OCI-LY3 (cell line): ENCODE measurements at regions not wholly inside any gene's neighbourhood (a gene's known extent, or its start where the extent isn't known, plus 50 kb on each side); places are given as distances from the start of the nearest gene placed in this dataset.
A peak's percentile ranks its signal among the peaks of the same experiment; 100 is the strongest.

Experiments
- H2AFZ ChIP-seq: fragments of 200-600, 300-600 bp; shearing (Covaris generic); 2 replicates; pipeline ENCODE4 v1.6.0; 2014; ENCODE audit warnings: antibody characterized with exemption, low read depth, low read length
- H3K27ac ChIP-seq: fragments of 200-600, 300-600 bp; sonication (generic); 2 replicates; pipeline ENCODE4 v1.5.1; 2014; ENCODE audit warnings: mild to moderate bottlenecking, low read length, moderate library complexity, mixed read lengths
- H3K27me3 ChIP-seq: fragments of 200-600, 300-600 bp; sonication (generic); 2 replicates; pipeline ENCODE4 v1.6.1; 2014; ENCODE audit warnings: low read depth, low read length, mixed read lengths
- H3K36me3 ChIP-seq: fragments of 200-600, 300-600 bp; sonication (generic); replicated peaks from 2 replicates; pipeline ENCODE3; 2014; ENCODE audit warnings: low read depth, low read length, mixed read lengths
- H3K4me1 ChIP-seq: fragments of 300-600, 200-600 bp; sonication (generic); 2 replicates; pipeline ENCODE4 v1.6.1; 2014; ENCODE audit warnings: low read length, mixed read lengths
- H3K4me2 ChIP-seq: fragments of 200-600, 300-600 bp; sonication (generic); 2 replicates; pipeline ENCODE4 v1.6.1; 2014; ENCODE audit warnings: low read length, mixed read lengths
- H3K4me3 ChIP-seq: fragments of 300-600, 200-600 bp; sonication (generic); 2 replicates; pipeline ENCODE4 v1.5.1; 2014; ENCODE audit warnings: antibody characterized with exemption, mild to moderate bottlenecking, low read length, moderate library complexity
- H3K79me2 ChIP-seq: fragments of 300-600, 200-600 bp; shearing (Covaris generic); 2 replicates; pipeline ENCODE4 v1.6.1; 2014; ENCODE audit warnings: mild to moderate bottlenecking, low read length, mixed read lengths
- H3K9ac ChIP-seq: fragments of 300-600, 200-600 bp; shearing (Covaris generic); 2 replicates; pipeline ENCODE4 v1.6.0; 2014; ENCODE audit warnings: mild to moderate bottlenecking, low read length, moderate library complexity
- H3K9me3 ChIP-seq: fragments of 200-600, 300-600 bp; shearing (Covaris generic); 2 replicates; pipeline ENCODE4 v1.6.1; 2014; ENCODE audit warnings: low read length, mixed read lengths; ENCODE audit not compliant: insufficient read depth
- H4K20me1 ChIP-seq: fragments of 200-600, 300-600 bp; sonication (generic); 2 replicates; pipeline ENCODE4 v1.6.1; 2016; ENCODE audit warnings: low read length, mixed read lengths; ENCODE audit not compliant: insufficient read depth
- EZH2phosphoT487 ChIP-seq: fragments of 200-600 bp; shearing (Covaris generic); IDR thresholded peaks from 2 replicates; pipeline ENCODE4 v1.6.1; 2018; ENCODE audit warnings: antibody characterized with exemption, mixed run types, low read depth
- TF ChIP-seq, protein P1 (sequence below): fragments of 200-600, 300-600 bp; sonication (generic); IDR thresholded peaks from 2 replicates; pipeline ENCODE4 v1.5.1; 2014; ENCODE audit warnings: antibody characterized with exemption, low read length, low read depth

DNA sequence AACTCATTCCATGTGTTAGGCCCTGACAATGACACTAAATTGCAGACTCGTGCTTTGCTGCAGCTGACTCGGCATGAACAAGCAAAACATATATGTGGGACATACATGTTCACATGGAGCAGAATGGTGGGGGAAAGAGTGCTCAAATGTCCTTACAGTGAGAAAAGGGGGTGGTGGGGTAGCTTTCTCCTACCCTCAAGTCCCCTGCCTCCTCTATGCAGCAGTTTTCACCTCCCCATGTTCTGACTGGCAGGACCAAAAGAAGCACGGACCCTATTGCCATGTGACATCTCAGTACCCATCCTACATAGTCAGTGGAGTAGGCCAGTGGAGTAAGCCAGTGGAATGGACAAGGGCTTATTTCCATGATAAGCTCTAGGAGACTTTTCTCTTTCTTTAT lies 259.3 kb downstream of the TTC32 start:
- Histone ChIP-seq H3K4me2 (peak overlapping the region; percentile 66; the same call in 1 of the 2 replicates), H3K4me1 (peaks cover 64% of the 10 kb centered on the region), H3K9me3 (no peaks in the 10 kb centered on the region), H3K79me2 (no peaks in the 10 kb centered on the region), H3K36me3 (no peaks in the 10 kb centered on the region), H3K4me3 (no peak overlapping the region), H2AFZ (no peak overlapping the region), H3K27ac (peak overlapping the region; percentile 91), H3K9ac (no peak overlapping the region), H4K20me1 (no peaks in the 10 kb centered on the region), H3K27me3 (no peaks in the 10 kb centered on the region)
- no peak for TF ChIP-seq EZH2phosphoT487
- TF ChIP-seq, protein P1, sequence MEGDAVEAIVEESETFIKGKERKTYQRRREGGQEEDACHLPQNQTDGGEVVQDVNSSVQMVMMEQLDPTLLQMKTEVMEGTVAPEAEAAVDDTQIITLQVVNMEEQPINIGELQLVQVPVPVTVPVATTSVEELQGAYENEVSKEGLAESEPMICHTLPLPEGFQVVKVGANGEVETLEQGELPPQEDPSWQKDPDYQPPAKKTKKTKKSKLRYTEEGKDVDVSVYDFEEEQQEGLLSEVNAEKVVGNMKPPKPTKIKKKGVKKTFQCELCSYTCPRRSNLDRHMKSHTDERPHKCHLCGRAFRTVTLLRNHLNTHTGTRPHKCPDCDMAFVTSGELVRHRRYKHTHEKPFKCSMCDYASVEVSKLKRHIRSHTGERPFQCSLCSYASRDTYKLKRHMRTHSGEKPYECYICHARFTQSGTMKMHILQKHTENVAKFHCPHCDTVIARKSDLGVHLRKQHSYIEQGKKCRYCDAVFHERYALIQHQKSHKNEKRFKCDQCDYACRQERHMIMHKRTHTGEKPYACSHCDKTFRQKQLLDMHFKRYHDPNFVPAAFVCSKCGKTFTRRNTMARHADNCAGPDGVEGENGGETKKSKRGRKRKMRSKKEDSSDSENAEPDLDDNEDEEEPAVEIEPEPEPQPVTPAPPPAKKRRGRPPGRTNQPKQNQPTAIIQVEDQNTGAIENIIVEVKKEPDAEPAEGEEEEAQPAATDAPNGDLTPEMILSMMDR: no peak

DNA sequence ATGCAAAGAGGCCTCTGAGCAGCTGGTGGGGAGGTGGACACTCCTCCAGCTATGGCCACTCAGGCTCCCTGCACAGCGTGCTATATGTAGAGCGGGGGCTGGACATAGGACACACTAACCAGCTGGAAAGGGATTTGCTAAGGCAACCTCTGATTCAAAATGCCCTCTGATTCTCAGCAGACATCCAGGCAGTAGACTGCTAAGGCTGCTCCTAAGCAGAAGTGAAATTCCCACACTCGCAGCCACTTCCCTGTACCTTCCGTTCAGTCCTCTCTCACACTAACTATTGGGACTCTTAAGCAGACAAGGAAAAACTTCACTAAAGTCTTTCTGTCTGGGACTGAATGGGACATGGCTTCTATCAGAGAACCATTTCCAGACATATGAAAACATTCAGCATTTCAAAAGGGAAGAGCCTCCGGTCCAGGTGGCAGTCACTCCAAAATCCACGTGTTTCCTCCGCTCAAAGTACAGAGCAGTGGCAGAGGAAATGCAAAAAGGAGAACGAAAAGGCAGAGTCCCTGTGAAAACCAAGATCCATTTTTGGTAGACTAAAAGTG lies 265.8 kb downstream of the TTC32 start:
- Histone ChIP-seq H3K27ac (no peak overlapping the region), H3K4me3 (no peak overlapping the region; the same call in 1 of the 2 replicates), H3K27me3 (no peaks in the 10 kb centered on the region; the same call in 1 of the 2 replicates), H3K79me2 (no peaks in the 10 kb centered on the region), H3K4me2 (peak overlapping the region; percentile 38), H2AFZ (no peak overlapping the region), H3K9me3 (no peaks in the 10 kb centered on the region), H3K36me3 (no peaks in the 10 kb centered on the region), H3K9ac (no peak overlapping the region), H4K20me1 (no peaks in the 10 kb centered on the region), H3K4me1 (peaks cover 27% of the 10 kb centered on the region)
- TF ChIP-seq, protein P1: no peak
- no peak for TF ChIP-seq EZH2phosphoT487

DNA sequence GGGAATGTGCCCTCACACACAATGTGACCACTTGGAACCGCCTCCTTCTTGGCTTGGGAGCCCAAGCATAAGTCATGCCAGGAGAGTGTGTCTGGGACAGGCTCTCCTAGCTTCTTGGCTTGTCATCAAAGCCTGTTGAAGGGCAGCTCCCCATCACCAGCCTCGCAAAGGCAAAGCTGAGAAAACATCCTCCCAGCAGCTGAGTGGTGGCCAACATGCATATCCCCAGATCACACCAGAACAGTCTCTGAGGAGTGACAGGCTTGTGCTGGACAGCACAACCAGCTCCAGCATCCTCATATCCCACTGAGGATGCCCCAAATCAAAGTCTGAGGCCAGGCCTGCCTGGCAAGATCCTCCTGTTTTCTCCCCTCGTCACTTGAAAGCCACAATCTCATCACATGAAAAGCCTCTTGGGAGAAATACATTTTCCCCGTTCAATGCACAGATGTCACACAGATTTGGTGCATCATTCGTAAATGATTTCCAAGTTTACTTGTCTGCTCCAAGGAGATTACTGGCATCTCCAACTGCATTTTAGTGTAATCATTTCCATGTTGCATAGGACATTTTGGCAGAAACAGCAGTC lies 269.3 kb downstream of the TTC32 start:
- no peaks in the 10 kb centered on the region for H4K20me1 ChIP-seq
- no peaks in the 10 kb centered on the region for H3K79me2 ChIP-seq
- H3K9me3 ChIP-seq: no peaks in the 10 kb centered on the region
- no peak overlapping the region for H3K9ac ChIP-seq
- no peaks in the 10 kb centered on the region; the same call in 1 of the 2 replicates for H3K27me3 ChIP-seq
- no peak overlapping the region for H3K27ac ChIP-seq
- no peak overlapping the region for H3K4me2 ChIP-seq
- TF ChIP-seq, protein P1: no peak
- TF ChIP-seq EZH2phosphoT487: no peak
- H3K36me3 ChIP-seq: no peaks in the 10 kb centered on the region
- no peak overlapping the region for H2AFZ ChIP-seq
- no peak overlapping the region for H3K4me3 ChIP-seq
- peaks cover 16% of the 10 kb centered on the region for H3K4me1 ChIP-seq

DNA sequence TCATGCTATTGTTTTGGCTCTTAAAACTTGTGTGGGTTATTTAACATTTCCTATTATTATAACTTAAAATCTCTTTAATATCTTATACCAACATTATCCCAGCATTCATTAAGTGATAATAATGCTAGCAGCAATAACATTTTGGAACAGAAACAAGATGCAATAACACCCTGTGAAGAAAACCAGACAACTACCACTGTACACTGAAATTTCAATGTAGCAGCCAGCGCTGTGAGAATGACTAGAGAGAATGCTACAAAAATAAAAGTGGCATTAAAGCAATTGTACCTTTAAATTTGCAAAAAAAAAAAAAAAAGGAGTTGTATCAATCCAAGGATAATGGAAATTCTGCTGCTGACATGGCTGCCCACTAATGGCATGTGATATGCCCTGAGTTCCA lies 269.9 kb downstream of the TTC32 start:
- H3K36me3 ChIP-seq: no peaks in the 10 kb centered on the region
- no peaks in the 10 kb centered on the region for H4K20me1 ChIP-seq
- peaks cover 3% of the 10 kb centered on the region; the same call in 1 of the 2 replicates for H3K9me3 ChIP-seq
- TF ChIP-seq, protein P1: no peak
- no peak for TF ChIP-seq EZH2phosphoT487
- H2AFZ ChIP-seq: no peak overlapping the region
- H3K4me3 ChIP-seq: no peak overlapping the region
- H3K9ac ChIP-seq: no peak overlapping the region
- H3K27ac ChIP-seq: no peak overlapping the region
- no peaks in the 10 kb centered on the region for H3K79me2 ChIP-seq
- H3K4me1 ChIP-seq: peaks cover 16% of the 10 kb centered on the region
- H3K4me2 ChIP-seq: no peak overlapping the region
- no peaks in the 10 kb centered on the region; the same call in 1 of the 2 replicates for H3K27me3 ChIP-seq
